HG02938 (cell line): ENCODE measurements at regions not wholly inside any gene's neighbourhood (a gene's known extent, or its start where the extent isn't known, plus 50 kb on each side); places are given as distances from the start of the nearest gene placed in this dataset.

Source experiments
- ATAC-seq: cut with Tn5 transposase; IDR thresholded peaks from one replicate; pipeline ENCODE4 v1.9.1; 2021; ENCODE audit warnings: mild to moderate bottlenecking, moderate library complexity; ENCODE audit not compliant: unreplicated experiment

DNA sequence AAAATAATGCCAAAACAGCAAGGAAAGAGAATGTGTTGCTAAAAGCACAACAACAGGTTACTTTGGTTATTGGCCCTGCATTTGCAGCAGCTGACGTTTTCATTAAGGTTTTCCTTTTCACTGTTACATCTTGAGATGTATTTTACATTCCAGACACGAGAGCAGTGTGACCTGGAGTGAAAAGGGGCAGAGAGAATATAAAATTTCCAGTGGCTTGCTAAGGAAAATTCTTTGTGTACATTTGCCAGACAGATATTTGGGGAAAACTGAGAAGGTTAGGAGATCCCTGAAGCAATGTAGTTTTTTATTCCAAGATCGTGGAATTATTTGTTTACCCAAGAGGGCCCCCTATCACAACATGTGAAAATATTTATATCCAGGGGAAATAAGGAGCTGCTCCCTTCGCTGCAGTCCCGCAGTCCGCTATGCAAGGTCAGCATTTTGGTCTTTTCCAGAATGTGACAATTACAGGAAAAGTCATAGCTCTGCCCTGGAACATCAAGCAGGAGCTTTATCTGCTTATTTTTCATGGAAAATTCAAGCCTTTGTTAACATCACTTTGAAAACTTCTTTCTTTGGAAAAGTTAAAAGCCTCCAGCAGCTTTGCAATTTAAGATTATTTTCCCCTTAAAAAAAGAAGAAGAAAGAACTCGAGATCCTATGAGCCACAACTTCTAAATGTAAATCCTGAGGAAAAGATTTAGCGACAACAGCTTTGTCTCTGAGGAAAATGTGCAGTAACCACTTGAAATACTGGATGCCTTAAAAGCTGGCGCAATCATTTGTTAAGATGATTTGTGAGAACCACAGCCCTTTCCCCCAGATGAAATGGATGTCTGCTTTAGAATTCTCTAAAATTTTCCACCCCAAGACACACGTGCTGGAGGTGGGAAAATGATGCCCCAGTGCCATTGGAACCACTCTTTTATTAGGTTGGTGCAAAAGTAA is 256.4 kb upstream of the TPM1 start:
- ATAC-seq: no peak

DNA sequence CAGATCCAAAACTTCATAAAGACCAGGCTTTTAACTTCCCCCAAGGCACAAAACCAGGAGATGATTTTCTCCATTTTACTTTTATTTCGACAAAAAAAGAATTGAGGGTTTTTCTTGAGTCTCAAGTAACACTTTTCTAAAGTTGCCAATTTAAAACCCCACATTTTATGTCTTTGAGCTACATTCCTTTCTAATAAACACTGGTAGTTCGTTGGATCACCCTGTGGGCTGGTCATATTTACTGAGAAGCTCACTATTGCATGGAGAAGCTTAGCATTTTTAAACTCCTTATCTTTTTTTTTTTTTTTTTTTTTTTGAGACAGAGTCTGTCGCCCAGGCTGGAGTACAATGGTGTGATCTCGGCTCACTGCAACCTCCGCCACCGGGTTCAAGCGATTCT is 255.1 kb upstream of the TPM1 start:
- ATAC-seq: no peak

DNA sequence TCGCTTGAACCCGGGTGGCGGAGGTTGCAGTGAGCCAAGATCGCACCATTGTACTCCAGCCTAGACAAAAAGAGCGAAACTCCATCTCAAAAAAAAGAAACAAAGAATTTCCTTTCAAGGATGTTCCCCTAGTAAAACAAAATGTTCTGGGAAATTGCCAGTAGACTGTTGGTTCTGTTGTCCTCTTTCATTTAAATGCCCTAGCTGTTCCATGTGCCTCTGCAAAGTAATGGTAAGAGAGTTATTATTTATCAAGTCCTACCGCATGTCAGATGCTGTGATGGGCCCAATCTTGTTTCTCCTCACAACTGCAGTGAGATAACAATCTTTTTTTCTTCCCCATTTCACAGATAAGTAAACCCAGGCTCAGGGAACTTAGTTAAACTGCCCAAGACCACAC is 254.3 kb upstream of the TPM1 start:
- no peak for ATAC-seq

DNA sequence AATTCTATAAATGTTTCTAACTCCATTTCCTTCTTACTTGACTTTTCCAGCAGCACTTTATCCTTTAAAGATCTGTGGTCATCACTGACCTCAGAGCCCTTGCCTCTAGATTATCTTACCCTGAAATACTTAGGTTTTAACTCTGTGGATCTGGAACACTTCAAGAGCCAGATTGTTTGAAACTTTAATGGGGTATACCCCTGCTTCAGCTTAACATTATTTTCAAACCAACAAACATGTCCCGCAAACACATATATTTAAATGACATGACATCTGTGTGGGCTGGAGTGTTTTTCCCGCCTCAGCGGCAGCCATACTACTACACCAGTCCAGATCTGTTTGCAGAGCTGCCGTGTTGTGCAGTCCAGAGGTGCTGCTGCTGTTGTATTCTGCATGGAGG is 252.0 kb upstream of the TPM1 start:
- no peak for ATAC-seq

DNA sequence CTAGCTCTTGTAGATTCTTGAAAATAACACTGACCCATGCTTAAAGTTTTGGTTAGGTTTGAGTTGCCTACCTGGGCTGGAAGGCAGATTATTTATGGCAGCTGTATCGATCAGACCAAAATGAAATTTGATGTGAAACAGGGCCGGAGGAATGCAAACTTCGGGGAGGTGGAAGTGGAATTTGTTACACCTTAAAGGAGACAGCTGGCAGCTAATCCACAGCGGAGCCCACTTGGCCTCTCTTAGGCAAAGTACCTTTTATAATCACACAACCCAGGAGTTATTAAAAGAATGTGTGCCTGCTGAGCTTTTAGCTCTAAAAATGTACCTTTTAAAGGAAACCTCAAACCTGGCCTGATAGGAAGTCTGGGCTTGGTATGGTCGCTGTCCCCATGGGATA is 250.9 kb upstream of the TPM1 start:
- no peak for ATAC-seq

DNA sequence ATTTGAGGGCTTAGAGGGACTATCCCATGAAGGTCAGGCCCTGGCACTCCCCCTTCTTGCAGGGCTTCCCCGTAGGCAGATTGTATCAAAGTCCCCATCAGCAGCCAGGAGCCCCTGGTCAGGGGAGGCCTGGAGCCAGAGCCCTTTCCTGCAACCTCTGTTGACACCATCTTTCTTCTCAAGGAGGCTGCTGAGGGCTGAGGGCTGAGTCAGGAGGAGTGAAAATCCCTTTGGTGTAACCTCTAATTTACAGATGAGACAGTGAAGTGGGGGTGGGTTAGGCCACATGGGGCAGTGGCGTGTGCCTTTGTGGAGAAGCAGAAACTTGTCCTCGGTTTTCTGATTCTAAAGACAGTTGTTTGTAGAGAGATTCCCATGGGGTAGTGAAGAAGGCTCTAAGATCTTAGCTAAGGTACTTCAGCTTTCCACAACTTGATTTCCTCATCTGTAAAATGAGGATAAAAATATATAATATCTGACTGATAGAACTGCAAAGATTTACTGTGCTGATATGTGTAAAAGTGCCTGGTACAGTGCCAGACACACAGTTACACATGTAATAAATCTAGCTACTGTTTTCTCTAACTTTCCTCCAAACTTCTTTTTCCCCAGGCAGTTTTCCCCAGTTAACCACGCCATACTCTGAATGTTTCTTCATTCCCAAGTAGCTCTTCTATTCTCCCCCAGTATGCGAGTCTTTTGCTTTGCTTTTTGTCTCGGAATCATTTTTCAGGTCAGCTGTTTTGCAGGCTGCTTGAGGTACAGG is 249.4 kb upstream of the TPM1 start:
- ATAC-seq: no peak

DNA sequence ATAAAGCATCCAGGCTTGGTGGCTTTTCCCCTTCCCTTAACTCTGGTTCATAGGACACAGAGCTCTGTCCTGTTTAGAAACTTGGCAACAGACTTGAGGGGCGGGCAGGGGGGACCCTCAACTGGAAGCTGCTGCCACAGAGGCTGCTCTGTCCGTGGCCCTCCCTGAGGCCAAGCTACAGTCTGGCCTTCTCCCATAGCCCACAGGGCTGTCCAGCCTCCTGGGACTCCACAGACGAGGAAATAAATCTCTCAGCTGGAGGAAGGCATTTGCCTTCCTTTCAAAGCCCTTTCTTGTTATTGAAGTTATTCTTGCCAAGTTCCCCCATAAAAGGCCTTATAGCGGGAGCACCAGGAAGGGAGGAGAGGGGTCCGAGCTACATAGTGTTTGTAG is 248.8 kb upstream of the TPM1 start:
- no peak for ATAC-seq

DNA sequence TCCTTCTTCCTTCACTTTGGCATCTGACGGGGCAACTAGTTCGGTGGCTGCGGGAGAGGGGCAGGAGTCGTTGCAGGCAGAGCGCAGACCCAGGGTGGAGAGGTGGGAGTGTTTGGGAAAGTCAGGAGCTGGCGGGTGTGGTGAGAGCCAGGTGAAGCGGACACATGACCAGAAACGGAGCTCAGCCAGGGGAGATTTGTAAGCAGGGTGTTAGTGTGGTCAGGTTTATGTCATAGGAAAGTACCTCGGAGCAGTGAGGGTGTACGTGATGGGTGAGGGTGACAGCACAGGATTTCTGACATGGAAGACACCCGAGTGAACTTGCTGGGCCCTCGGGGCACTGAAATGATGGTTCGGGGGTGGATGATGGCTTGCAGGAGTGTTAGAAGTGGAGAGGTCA is 247.4 kb upstream of the TPM1 start:
- no peak for ATAC-seq

DNA sequence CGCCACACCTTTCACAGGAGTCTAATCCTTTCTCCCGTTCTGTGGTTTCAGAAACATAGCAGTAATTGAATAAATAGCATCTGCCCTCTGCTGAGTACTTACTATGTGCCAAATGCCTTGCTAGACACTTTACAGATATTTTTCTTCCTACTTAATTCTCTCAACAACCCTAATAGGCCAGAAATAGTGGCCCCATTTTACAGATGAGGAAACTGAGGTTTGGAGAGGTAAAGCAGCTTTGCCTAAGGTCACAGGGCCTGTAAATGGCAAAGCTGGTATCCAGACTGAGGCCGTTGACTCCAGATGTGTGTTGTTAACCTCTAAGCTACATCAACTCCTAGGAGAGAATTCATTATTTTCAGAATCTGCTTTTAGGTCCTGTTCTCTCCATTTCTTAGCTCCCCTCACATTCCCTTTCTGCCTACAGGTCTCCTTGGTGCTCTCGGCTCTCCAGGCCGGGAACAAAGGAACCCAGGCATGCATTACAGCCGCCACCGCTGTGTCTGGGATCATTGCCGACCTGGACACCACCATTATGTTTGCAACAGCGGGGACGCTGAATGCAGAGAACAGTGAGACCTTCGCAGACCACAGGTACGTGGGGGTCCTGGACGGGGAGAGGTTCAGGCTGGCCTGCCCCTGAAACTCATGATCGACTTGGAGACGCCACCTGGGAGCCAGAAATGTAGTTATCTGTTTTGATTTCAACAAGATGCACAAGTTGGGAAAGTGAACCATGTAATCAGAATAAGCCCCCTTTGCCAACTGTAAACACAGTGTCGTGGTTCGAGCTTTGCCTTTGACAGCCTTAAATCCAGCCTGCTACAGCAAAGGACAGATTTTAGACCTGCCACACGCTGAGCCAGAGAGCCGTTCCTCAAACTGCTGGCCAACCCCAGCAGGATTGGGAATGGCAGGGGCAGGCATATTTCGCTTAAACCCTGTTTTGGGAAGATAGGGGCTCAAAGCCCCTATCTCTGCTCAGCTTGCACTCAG is 246.5 kb upstream of the TPM1 start:
- no peak for ATAC-seq

DNA sequence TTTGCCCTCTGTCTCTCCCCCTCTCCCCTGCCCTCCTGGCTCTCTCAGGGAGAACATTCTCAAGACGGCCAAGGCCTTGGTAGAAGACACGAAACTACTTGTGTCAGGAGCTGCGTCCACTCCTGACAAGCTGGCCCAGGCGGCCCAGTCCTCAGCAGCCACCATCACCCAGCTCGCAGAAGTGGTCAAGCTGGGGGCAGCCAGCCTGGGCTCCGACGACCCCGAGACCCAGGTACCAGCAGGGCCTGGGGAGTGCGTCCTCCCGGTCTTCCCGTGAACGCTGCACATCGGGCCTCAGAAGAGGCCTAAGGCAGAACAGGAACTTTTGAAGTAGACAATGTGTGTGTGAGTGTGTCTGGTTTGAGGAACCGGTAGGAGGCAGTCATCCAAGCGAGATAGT is 245.4 kb upstream of the TPM1 start:
- ATAC-seq: no peak

DNA sequence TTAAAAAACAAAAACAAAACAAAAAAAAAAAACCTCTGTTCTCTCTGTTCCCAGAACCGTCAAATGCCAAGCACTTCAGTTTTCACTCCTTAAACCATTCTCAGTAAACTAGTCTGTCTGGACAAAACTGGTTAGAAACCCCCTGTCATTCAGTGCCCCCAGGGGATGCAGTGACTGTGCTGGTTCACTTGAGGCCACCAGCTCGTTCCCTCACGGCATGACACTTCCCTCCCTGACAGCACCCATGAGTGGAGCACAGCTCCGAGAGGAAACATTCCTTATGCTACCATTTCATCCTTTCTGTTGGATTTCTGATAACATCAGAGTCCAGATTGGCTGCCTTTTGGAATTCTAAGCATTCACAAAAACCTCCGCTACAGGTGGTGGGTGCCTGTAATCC is 244.0 kb upstream of the TPM1 start:
- ATAC-seq: no peak

DNA sequence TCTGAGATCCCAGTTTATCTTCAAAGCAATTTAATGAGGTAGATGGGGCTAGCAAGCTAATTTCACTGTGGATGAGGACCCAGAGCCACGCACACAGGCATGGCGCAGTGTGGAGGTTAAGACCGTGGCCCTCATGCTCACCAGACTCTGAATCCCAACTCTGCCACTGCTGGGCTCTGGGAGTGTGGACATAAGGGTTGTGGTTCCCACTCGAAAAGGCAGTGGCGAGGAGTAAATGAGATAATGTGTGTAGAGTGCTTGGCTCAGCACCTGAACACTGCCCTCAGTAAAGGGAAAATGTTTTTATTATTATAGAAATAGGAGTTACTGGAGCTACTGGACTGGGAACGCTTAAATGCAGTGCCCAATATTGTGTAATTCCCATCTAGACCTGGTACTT is 243.5 kb upstream of the TPM1 start:
- no peak for ATAC-seq

DNA sequence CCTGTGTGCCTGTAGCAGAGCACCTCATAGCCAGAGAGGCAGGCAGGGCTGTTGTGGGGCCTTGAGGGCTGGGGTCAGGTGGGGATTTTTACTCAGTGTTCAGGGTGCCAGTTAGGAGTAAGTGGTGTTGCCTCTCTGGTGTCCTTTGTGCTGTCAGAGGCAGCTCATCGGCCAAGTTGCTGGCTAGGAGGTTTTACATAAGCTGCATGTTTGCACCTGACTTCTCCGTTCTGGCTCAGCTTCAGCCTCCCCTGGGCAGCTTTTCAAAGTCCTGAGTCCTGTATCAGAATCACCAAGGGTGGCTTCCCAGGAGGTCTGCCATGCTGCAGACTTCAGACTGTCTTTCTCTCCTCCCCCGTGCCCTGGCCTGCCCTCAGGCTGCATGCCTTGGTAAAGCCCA is 242.6 kb upstream of the TPM1 start:
- no peak for ATAC-seq

DNA sequence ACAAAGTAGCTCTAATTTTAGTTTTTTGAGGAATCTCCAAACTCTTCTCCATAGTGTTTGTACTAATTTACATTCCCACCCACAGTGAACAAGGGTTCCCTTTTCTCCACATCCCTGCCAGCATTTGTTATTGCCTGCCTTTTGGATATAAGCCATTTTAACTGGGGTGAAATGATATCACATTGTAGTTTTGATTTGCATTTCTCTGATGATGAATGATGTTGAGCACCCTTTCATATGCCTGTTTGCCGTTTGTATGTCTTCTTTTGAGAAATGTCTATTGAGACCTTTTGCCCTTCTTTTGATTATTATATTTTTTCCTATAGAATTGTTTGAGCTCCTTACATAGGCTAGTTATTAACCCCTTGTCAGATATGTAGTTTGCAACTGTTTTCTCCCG is 239.9 kb upstream of the TPM1 start:
- ATAC-seq: no peak

DNA sequence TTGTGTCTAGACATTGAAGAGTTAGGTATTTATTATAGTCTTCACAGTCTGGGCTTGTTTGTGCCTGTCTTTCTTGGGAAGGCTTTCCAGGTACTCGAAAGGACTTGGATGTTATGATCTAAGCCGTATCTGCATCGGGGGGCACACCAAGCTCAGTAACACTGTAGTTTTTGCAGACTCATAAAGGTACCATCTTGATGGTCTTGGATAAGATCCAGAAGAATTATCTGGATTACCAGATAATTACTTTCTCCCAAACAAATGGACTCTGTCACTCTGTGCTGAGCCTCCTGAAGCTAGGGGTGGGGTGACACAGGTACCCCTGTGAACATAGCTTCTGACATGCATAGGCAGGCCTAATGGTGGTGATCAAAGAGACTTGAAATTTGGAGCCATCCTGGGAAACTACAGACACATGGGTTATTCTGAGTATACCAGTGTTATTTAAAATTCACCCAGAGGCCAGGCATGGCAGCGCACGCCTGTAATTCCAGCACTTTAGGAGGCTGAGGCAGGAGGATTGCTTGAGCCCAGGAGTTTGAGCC is 238.6 kb upstream of the TPM1 start:
- ATAC-seq: no peak

DNA sequence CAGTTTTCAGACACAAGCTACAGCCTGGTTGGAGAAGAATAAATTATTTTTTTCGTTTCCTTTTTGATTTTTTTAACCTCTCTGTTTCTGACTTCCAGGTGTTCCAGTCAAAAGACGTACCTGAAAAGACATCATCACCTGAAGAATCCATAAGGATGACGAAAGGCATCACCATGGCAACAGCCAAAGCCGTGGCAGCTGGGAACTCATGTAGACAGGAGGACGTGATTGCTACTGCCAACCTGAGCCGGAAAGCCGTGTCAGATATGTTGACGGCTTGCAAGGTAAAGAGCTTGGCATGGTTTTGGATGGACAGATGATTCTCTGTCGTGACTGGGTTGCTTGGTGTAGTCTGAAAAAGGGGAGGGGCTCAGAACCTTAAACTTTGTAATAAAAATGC is 237.0 kb upstream of the TPM1 start:
- no peak for ATAC-seq

DNA sequence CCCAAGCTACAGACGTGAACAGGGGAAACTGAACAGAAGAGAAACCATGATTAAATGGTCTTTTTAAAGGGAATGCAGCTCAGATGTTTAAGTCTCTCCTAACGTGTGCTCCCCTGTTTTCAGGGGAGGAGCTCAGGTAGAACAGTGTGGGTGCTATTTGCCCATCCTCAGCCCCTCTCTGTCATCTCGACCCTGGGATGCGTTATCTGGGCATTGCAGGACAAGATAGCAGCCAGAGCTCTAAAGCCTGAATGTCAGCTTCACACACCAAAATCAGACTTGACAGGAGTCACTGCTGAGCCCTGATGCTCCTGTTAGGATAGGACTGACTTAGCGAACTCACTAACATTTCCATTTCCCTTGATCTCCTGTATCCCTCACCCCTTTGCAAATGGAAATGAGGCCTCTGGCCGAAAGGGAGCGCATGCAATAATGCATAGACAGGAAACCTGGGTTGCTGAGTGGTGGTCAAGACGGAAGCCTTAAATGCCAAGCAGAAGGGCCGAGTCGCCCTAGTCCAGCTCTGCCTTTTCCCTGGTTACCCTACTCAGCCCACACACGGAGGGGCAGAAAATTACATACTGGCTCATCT is 234.9 kb upstream of the TPM1 start:
- no peak for ATAC-seq

DNA sequence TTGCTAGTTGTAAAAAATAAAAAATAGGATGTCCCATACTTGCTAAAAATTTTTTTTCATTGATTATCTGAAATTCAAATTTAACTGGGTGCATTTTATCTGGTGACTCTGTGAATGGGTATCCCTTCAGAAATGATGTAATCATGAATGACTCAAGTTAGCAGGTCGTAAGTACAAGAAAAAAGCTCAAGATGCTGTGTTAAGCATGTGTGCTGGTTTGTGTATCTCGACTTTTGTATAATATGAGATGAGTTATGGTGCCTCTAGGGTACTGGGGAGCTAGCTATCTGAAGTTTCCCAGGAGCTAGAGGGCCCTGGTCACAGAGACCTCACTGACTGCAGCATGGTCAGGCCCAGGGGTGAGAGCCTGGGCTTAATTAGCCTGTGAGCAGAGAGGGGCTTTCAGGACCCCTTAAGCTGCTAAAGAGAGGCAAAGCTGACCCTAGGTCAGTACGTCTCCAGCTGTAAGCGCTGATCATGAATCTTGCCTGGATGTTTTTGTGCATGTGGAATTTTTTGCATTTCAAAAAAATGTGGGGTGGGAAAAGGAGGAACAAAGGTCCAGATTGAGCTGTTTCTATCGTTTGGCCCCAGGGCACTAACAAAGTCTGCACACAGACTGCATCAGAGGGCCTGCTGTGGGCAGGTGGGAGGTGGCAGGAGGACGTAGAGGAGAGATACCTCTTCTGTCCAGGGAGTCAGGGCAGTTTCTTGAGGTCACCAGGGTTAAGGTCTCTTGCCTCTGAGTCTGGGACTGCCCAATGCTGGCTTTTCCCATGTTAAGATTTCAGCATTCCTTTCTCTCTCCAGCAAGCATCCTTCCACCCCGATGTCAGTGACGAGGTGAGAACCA is 233.2 kb upstream of the TPM1 start:
- no peak for ATAC-seq

DNA sequence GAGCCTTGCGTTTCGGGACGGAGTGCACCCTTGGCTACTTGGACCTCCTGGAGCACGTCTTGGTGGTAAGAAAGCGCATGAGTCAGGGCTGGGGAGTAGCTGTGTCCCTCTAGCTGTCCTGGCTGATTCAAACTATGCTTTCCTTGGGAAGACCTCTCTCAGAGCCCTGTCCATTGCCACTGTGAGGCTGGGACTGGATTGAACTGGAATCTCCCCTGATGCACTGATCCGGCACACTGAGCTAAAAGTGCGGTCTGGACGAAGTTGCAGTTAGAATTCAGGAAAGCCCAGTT is 232.6 kb upstream of the TPM1 start:
- no peak for ATAC-seq

DNA sequence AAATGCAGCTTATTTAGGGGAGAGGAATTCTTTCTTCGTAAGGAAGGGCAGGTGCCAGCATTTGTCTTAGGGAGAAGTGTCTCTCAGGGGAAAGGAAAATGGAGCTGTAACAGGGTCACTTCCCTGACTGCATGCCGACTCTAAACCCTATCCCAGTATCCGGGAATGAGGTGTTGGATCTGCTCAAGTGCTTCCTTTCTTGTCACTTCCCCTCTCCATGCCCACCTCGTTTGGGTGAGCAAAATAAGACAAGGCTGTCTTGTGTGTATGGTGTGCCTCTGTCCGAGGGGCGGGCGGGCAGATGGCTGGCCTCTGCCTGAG is 230.1 kb upstream of the TPM1 start:
- no peak for ATAC-seq
